ENCODE measurements at regions not wholly inside any gene's neighbourhood (a gene's known extent, or its start where the extent isn't known, plus 50 kb on each side); places are given as distances from the start of the nearest gene placed in this dataset.

DNA sequence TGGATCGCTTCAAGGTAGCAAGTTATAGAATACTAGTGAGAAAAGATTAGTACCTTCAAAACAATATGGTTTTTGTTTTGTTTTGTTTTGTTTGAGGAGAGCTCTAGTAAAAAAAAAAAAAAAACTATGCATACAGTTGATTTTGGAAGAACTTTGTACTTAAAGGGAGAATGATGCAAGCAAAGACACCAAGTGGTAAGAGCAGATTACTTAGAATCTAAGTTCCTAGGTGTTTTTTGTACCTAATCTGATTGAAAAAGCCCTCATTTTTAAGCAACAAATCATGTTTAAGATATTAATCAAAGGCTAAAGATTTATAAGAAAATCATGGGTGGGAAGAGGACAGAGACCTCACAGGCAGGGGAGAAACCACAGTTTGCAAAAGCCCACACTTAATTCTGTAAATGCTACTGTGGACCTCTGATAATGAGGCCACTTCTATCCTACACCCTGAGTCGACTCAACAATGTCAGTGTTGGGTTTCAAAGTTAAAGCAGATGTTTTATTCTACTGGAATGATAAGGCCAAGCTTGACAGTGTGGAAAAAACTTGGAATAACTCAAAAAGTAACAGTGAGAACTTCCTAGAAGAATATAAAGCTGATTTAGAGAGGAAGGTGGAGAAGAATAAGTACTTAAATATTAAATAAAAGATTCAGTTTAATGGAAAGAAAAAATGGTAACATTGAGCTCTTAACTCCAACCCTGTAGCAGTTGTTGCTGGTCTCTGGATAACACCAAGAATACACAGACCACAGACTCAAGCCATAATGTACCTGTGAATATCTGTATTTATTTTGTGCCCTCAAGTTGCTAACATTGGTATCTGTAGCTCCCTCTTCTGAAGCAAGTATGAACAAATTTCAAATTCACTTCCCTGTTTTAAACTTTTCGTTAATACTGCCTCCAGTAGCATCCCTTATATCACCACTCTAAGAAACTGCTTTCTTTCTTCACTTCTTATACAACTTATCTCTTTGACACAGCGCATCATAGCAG lies 1047.8 kb downstream of the EPHA7 start:
- intact Hi-C loops (cut with DNase I), result no loop called here
- no peaks in the 10 kb centered on the region for H3K4me1 ChIP-seq
- no peaks in the 10 kb centered on the region for H3K9me3 ChIP-seq
- H3K36me3 ChIP-seq (ENCODE audit: insufficient read depth in 1 of 2, low read depth in 1 of 2), result no peaks in the 10 kb centered on the region
- no peak for DNase-seq
- WGBS, 3 donors, result 73 to 76% (median 74%) methylated on average over 4 of the region's 4 CpGs
- TF ChIP-seq, protein P1, sequence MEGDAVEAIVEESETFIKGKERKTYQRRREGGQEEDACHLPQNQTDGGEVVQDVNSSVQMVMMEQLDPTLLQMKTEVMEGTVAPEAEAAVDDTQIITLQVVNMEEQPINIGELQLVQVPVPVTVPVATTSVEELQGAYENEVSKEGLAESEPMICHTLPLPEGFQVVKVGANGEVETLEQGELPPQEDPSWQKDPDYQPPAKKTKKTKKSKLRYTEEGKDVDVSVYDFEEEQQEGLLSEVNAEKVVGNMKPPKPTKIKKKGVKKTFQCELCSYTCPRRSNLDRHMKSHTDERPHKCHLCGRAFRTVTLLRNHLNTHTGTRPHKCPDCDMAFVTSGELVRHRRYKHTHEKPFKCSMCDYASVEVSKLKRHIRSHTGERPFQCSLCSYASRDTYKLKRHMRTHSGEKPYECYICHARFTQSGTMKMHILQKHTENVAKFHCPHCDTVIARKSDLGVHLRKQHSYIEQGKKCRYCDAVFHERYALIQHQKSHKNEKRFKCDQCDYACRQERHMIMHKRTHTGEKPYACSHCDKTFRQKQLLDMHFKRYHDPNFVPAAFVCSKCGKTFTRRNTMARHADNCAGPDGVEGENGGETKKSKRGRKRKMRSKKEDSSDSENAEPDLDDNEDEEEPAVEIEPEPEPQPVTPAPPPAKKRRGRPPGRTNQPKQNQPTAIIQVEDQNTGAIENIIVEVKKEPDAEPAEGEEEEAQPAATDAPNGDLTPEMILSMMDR (IDR thresholded peaks at IDR 0.05), result no peak
- H3K4me3 ChIP-seq, result no peak overlapping the region
- no peak overlapping the region for H3K27ac ChIP-seq
- H3K27me3 ChIP-seq (ENCODE audit: insufficient read depth in 3 of 3, low read length in 2 of 3), result no peaks in the 10 kb centered on the region
- no peak for ATAC-seq

DNA sequence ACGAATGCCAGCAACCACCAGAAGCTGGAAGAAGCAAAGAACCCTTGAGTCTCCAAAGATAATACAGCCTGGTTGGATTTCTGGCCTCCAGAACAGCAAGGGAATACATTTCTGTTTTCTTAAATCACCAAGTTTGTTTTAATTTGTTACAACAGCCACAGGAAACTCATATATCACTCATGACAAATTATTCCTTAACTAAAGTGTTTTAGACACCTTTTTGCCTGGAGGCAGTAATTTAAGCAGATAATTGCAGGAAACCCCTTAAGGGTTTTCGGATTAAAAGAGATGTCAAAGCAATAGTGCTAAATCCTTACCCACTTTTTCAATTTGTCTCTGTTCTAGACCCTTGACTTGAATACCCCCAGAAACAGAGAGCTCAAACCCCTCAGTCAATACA lies 1050.0 kb downstream of the EPHA7 start:
- no peaks in the 10 kb centered on the region for H3K27me3 ChIP-seq (ENCODE audit: insufficient read depth in 3 of 3, low read length in 2 of 3)
- no peaks in the 10 kb centered on the region for H3K36me3 ChIP-seq (ENCODE audit: insufficient read depth in 1 of 2, low read depth in 1 of 2)
- H3K4me1 ChIP-seq, result no peaks in the 10 kb centered on the region
- TF ChIP-seq, protein P1 (IDR thresholded peaks at IDR 0.05), result no peak
- 68 to 70% (median 69%) methylated on average over 2 of the region's 2 CpGs for WGBS, 3 donors
- no peak overlapping the region for H3K27ac ChIP-seq
- ATAC-seq (no peak), DNase-seq (no peak)
- intact Hi-C loops (cut with DNase I), result no loop called here
- H3K9me3 ChIP-seq, result no peaks in the 10 kb centered on the region
- H3K4me3 ChIP-seq, result no peak overlapping the region

DNA sequence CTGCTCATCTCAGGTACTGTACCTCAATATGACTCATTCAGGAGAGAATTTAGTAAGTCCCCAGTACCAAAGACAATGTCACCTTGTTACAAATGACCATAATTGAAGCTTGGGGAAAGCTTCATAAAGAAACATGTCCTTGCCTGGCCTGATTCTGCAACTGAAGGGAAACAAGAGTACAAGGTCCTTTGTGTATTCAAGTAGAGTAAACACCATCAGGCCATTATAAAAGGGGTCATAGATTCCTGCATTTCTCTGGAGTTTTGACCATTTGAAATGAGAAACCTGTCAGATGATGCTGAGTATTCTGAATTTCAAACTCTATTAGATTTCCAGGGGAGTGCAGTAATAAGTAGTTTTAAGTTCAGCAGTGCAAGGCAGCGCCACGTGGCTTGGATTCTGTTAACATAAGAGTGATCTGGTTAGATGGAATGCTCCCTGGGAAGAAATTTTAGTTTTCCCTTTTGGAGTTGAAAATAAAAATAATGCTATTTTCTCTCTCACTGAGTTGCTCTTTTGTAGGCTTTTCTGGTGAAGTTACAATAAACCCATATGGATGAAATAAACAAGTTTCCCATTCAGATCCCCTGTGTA lies 1054.3 kb downstream of the EPHA7 start:
- H3K4me3 ChIP-seq, result no peak overlapping the region
- H3K9me3 ChIP-seq, result no peaks in the 10 kb centered on the region
- no peak overlapping the region for H3K27ac ChIP-seq
- intact Hi-C loops (cut with DNase I), result no loop called here
- DNase-seq (no peak), ATAC-seq (no peak)
- no peaks in the 10 kb centered on the region for H3K27me3 ChIP-seq (ENCODE audit: insufficient read depth in 3 of 3, low read length in 2 of 3)
- WGBS, 3 donors, result 49 to 75% (median 54%) methylated on average over 2 of the region's 2 CpGs
- H3K36me3 ChIP-seq (ENCODE audit: insufficient read depth in 1 of 2, low read depth in 1 of 2), result no peaks in the 10 kb centered on the region
- TF ChIP-seq, protein P1 (IDR thresholded peaks at IDR 0.05), result no peak
- no peaks in the 10 kb centered on the region for H3K4me1 ChIP-seq

DNA sequence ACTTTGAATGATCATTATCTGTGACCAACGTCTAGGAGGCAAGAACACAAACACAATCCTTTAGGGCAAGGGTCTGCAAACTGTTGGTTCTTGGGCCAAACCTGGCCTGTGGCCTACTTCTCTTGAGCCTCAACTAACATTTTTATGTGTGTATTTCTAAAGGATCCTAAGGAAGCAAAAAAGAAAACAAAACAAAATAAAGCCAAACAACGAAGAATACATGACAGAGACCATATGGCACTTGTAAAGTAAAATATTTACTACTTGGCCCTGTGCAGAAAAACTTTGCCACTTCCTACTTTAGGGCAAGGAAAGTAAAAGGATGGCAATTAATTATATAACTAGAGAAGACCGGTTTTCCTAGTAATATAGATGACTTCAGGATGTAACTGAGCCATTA lies 1056.2 kb downstream of the EPHA7 start:
- ATAC-seq (no peak), DNase-seq (no peak)
- TF ChIP-seq, protein P1 (IDR thresholded peaks at IDR 0.05), result no peak
- H3K4me3 ChIP-seq, result no peak overlapping the region
- H3K27ac ChIP-seq, result no peak overlapping the region
- intact Hi-C loops (cut with DNase I), result no loop called here
- H3K4me1 ChIP-seq, result no peaks in the 10 kb centered on the region
- WGBS, 3 donors, result 60 to 73% (median 65%) methylated on average over 3 of the region's 3 CpGs
- H3K9me3 ChIP-seq, result no peaks in the 10 kb centered on the region
- H3K36me3 ChIP-seq (ENCODE audit: insufficient read depth in 1 of 2, low read depth in 1 of 2), result no peaks in the 10 kb centered on the region
- no peaks in the 10 kb centered on the region for H3K27me3 ChIP-seq (ENCODE audit: insufficient read depth in 3 of 3, low read length in 2 of 3)
